Fibroblast of the aortic adventitia (primary cell): ENCODE measurements at regions not wholly inside any gene's neighbourhood (a gene's known extent, or its start where the extent isn't known, plus 50 kb on each side); places are given as distances from the start of the nearest gene placed in this dataset.

Source experiments
- DNase-seq: peaks from one replicate; pipeline ENCODE4 v3.0.0-alpha.2; 2010; ENCODE audit warnings: low read depth
- H3K4me3 ChIP-seq: 2 replicates; pipeline ENCODE4 v1.5.1; 2011; ENCODE audit warnings: low read depth, mild to moderate bottlenecking, control low read depth, low read length, moderate library complexity
- TF ChIP-seq, protein P1 (sequence below): IDR thresholded peaks from 2 replicates; pipeline ENCODE4 v1.5.1; 2011; ENCODE audit warnings: mild to moderate bottlenecking, low read length, control low read depth, inconsistent platforms; ENCODE audit not compliant: insufficient read depth

DNA sequence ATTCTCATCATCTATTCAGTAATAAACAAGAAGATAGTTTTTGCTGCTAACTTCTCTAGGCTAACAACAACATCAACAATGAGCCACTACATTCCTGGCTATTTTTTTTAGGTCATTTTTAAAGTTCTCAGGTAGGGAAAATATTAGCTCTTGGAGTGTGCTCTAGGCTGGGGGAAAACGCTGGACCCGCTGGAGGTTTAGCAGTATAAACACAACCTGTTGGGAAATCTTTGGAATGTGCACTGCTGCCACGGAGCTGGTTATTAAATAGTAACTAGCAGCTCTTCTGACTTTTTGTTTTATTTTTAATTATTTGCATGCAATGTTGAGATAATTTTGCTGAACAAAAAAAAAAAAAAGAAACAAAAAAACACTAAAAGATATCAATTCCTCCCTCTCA, 892.1 kb upstream of the ACVR2A start:
- H3K4me3 ChIP-seq, result no peak overlapping the region
- DNase-seq, result no peak
- TF ChIP-seq, protein P1, sequence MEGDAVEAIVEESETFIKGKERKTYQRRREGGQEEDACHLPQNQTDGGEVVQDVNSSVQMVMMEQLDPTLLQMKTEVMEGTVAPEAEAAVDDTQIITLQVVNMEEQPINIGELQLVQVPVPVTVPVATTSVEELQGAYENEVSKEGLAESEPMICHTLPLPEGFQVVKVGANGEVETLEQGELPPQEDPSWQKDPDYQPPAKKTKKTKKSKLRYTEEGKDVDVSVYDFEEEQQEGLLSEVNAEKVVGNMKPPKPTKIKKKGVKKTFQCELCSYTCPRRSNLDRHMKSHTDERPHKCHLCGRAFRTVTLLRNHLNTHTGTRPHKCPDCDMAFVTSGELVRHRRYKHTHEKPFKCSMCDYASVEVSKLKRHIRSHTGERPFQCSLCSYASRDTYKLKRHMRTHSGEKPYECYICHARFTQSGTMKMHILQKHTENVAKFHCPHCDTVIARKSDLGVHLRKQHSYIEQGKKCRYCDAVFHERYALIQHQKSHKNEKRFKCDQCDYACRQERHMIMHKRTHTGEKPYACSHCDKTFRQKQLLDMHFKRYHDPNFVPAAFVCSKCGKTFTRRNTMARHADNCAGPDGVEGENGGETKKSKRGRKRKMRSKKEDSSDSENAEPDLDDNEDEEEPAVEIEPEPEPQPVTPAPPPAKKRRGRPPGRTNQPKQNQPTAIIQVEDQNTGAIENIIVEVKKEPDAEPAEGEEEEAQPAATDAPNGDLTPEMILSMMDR, result no peak

DNA sequence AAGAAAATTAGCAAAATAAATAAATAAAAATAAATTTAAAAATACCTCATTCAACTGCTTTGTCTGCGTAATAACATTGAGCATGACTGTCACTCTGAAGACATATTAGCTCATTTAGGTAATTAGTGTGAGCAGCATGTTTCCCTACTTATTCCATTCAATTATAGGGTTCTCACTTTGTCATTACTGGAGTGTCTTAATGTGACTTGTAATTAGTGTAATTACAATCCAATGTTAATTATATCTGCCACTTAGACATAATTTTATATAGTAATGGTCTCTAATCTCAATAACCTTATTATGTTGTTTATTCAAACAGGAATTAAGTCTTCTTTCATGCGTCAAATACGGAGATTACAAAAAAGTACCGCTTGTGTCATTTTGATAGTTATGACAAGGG, 893.9 kb upstream of the ACVR2A start:
- no peak for DNase-seq
- no peak overlapping the region for H3K4me3 ChIP-seq
- TF ChIP-seq, protein P1, result no peak

DNA sequence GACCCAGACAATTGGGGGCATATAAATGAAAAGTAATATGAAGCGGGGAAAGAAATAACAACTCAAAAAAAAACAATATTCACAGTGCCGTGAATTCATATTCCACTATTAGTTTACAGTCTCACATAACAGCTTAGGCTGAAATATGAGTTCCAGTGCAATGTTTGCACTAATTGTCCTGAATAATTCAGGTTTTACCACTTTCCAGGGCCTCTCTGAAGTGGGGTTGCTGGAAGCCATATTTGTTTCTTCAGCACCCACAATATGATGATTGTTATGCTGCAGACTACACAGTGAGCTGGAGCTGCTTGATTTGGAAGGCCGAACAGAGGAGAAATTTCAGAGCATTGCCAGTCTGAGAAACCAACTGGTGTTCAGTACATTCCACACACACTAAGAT, 894.5 kb upstream of the ACVR2A start:
- TF ChIP-seq, protein P1, result no peak
- no peak for DNase-seq
- no peak overlapping the region for H3K4me3 ChIP-seq

DNA sequence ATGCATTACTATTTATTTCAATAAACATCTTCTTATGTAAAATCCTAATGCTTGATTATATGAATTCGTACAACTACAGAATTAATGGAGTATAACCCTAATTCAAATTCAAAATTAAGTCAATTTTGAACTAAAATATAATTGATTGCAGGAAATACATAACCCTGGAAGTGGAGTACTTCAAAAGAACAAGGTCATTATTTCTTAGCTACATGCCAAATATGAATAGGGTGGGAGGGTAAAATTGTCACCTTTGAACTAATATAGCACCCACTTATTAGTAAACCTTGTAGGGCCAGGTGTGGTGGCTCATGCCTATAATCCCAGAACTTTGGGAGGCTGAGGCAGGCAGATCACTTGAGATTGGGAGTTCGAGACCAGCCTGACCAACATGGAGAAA, 895.4 kb upstream of the ACVR2A start:
- DNase-seq, result no peak
- H3K4me3 ChIP-seq, result no peak overlapping the region
- TF ChIP-seq, protein P1, result no peak

DNA sequence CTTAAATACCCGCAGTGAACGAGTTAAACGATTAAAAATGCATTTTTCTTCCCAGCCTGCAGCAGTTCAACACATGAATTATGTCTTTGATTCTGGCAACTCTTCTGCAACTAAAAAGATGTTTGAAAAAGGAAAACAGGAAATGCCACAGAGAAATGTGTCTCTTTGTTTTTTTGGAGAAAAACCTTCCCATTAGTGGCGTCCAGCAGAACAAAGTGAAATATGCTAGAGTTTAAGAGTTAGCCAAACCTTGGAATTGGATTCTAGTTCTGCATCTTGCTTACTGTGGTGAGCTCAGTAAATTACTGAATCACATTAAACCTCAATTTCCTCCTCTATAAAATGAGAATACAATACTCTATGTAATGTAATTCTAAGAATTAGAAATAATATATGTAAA, 900.2 kb upstream of the ACVR2A start:
- TF ChIP-seq, protein P1, result no peak
- no peak overlapping the region for H3K4me3 ChIP-seq
- no peak for DNase-seq

DNA sequence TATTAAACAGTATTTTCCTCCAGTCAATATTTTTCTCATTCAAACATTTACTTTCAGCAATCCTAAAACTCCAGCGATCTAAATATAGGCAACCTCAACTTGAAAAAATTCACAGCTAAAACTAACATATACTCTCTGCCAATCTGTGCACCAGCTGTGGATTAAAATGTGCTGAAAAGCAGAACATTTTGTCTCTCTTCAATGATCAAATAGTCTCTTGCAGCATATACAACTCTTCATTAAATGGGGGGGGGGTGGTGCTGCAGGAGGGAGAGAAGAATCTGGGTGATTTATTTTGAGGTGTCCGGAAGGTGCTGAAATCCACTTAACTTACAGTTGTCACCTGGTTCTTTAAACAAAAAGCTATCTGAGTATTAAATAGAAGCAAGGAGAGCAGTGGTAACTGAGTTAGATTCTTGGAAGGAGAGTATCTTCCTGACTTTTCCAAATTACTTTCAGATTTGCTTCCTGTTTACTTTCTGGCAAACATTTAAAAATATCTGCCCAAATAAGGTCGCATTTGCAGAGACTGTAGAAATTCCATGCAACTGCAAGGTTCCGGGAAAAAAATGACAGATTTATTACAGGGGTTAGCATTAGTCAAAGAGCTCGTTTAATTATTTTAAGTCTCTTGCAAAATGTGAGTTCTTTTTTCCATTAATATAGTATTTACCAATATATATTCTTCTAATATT, 904.7 kb upstream of the ACVR2A start:
- H3K4me3 ChIP-seq, result no peak overlapping the region
- DNase-seq, result peak; percentile 58
- TF ChIP-seq, protein P1, result no peak

DNA sequence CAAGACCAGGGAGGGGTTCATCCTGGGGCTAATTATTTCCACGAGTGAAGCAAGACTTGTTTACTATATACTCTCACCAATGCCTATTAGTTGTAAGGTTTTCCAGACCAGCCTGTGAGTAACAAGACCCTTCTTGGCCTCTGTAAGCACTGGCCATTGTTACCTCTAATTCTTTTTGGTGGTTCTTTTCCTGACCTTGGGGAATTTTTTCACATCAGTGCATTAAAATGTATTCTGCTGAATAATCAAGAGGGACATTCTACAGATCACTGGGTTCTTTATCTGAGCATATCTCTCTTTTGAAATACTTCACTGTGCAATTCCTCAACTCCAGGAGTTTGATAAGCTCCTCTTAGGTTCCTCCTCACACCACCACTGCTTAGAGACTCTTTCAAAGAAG, 909.9 kb upstream of the ACVR2A start:
- TF ChIP-seq, protein P1, result no peak
- peak; percentile 35 for DNase-seq
- no peak overlapping the region for H3K4me3 ChIP-seq
